Karpas-422 (cell line): ENCODE measurements at regions not wholly inside any gene's neighbourhood (a gene's known extent, or its start where the extent isn't known, plus 50 kb on each side); places are given as distances from the start of the nearest gene placed in this dataset.
"Not testable (repeated sequence)": the region's sequence is repeated elsewhere in the genome, so short reads cannot be mapped to it uniquely, and the experiment has no call there.

ENCODE experiments used
- DNase-seq: peaks from one replicate; pipeline ENCODE4 v3.0.0-alpha.2; 2015
- H2AFZ ChIP-seq: fragments of 200-600 bp; sonication (generic); 2 replicates; pipeline ENCODE4 v1.6.1; 2014; ENCODE audit warnings: antibody characterized with exemption, low read length, mixed read lengths
- H3K27ac ChIP-seq: fragments of 200-600 bp; sonication (generic); 2 replicates; pipeline ENCODE4 v1.5.1; 2014; ENCODE audit warnings: mild to moderate bottlenecking, low read length, moderate library complexity
- H3K27me3 ChIP-seq: fragments of 200-600 bp; sonication (generic); 2 replicates; pipeline ENCODE4 v1.6.1; 2014; ENCODE audit warnings: low read length, mixed read lengths
- H3K36me3 ChIP-seq: fragments of 200-600 bp; sonication (generic); 2 replicates; pipeline ENCODE4 v1.6.1; 2014; ENCODE audit warnings: low read length, mixed read lengths; ENCODE audit not compliant: insufficient read depth
- H3K4me1 ChIP-seq: fragments of 200-600 bp; sonication (generic); 2 replicates; pipeline ENCODE4 v1.6.1; 2014; ENCODE audit warnings: mild to moderate bottlenecking, low read length, mixed read lengths
- H3K4me2 ChIP-seq: fragments of 200-600 bp; sonication (generic); 2 replicates; pipeline ENCODE4 v1.6.1; 2014; ENCODE audit warnings: low read length, low read depth, mild to moderate bottlenecking; ENCODE audit not compliant: poor library complexity, severe bottlenecking
- H3K4me3 ChIP-seq: fragments of 200-600 bp; sonication (generic); 2 replicates; pipeline ENCODE4 v1.5.1; 2014; ENCODE audit warnings: mild to moderate bottlenecking, antibody characterized with exemption, low read length, mixed read lengths
- H3K79me2 ChIP-seq: fragments of 200-600 bp; sonication (generic); 2 replicates; pipeline ENCODE4 v1.6.1; 2014; ENCODE audit warnings: mild to moderate bottlenecking, low read length, mixed read lengths
- H3K9ac ChIP-seq: fragments of 200-600 bp; sonication (generic); 2 replicates; pipeline ENCODE4 v1.6.0; 2014; ENCODE audit warnings: low read length
- H3K9me2 ChIP-seq: fragments of 200-600 bp; sonication (generic), shearing (Covaris generic); replicated peaks from 2 replicates; pipeline ENCODE4 v1.6.0; 2014; ENCODE audit warnings: mild to moderate bottlenecking, low read length, moderate library complexity; ENCODE audit not compliant: insufficient read depth
- H3K9me3 ChIP-seq: fragments of 300-700, 200-600 bp; sonication (generic); 2 replicates; pipeline ENCODE4 v1.6.1; 2014; ENCODE audit warnings: low read length, mixed read lengths
- H4K20me1 ChIP-seq: fragments of 200-600 bp; sonication (generic); 2 replicates; pipeline ENCODE4 v1.6.1; 2014; ENCODE audit warnings: mild to moderate bottlenecking, antibody characterized with exemption, low read length, low read depth; ENCODE audit not compliant: insufficient read depth

GRCh38 chr4:152185786-152186550 is 349.9 kb downstream of the FBXW7 start:
- H3K79me2 ChIP-seq = no peaks in the 10 kb centered on the region
- no peak overlapping the region for H3K27ac ChIP-seq
- H2AFZ ChIP-seq = no peak overlapping the region
- no peaks in the 10 kb centered on the region for H3K27me3 ChIP-seq
- H3K9ac ChIP-seq = no peak overlapping the region
- DNase-seq = no peak
- no peaks in the 10 kb centered on the region for H3K9me2 ChIP-seq
- H3K9me3 ChIP-seq = no peaks in the 10 kb centered on the region
- H4K20me1 ChIP-seq = no peaks in the 10 kb centered on the region
- no peak overlapping the region for H3K4me2 ChIP-seq
- no peak overlapping the region for H3K4me3 ChIP-seq
- H3K4me1 ChIP-seq = no peaks in the 10 kb centered on the region
- no peaks in the 10 kb centered on the region for H3K36me3 ChIP-seq

- no peak overlapping the region for H2AFZ ChIP-seq
These were observed 354.7 kb downstream of the FBXW7 start for GRCh38 chr4:152181150-152181549.

GRCh38 chr4:152180369-152180768 is 355.5 kb downstream of the FBXW7 start:
- Histone ChIP-seq H3K4me3 (no peak overlapping the region), H3K9me3 (no peaks in the 10 kb centered on the region), H3K79me2 (no peaks in the 10 kb centered on the region), H3K27ac (no peak overlapping the region), H3K9me2 (no peaks in the 10 kb centered on the region), H3K36me3 (no peaks in the 10 kb centered on the region), H3K4me2 (no peak overlapping the region), H2AFZ (no peak overlapping the region), H3K27me3 (no peaks in the 10 kb centered on the region), H3K9ac (no peak overlapping the region), H3K4me1 (peaks cover 7% of the 10 kb centered on the region), H4K20me1 (no peaks in the 10 kb centered on the region)
- no peak for DNase-seq

More at GRCh38 chr4:152181150-152181549, 354.7 kb downstream of the FBXW7 start:
- Histone ChIP-seq H3K9me3 (no peaks in the 10 kb centered on the region), H3K27me3 (no peaks in the 10 kb centered on the region), H3K9me2 (no peaks in the 10 kb centered on the region), H3K27ac (no peak overlapping the region), H3K4me3 (no peak overlapping the region), H3K4me1 (no peaks in the 10 kb centered on the region), H3K36me3 (no peaks in the 10 kb centered on the region), H3K79me2 (no peaks in the 10 kb centered on the region), H3K4me2 (no peak overlapping the region), H3K9ac (no peak overlapping the region), H4K20me1 (no peaks in the 10 kb centered on the region)
- no peak for DNase-seq

- not testable (repeated sequence) for H3K4me2 ChIP-seq, H3K79me2 ChIP-seq, H3K36me3 ChIP-seq, DNase-seq, H2AFZ ChIP-seq, H4K20me1 ChIP-seq, H3K27ac ChIP-seq, H3K4me1 ChIP-seq, H3K9me2 ChIP-seq, H3K4me3 ChIP-seq, H3K27me3 ChIP-seq, H3K9ac ChIP-seq, H3K9me3 ChIP-seq
These were observed 358.4 kb downstream of the FBXW7 start for GRCh38 chr4:152177538-152177937.

GRCh38 chr4:152176627-152177214 is 359.2 kb downstream of the FBXW7 start:
- DNase-seq = no peak
- H3K4me2 ChIP-seq = no peak overlapping the region
- no peaks in the 10 kb centered on the region for H3K36me3 ChIP-seq
- H3K9ac ChIP-seq = no peak overlapping the region
- H3K9me2 ChIP-seq = no peaks in the 10 kb centered on the region
- no peak overlapping the region for H3K4me3 ChIP-seq
- no peak overlapping the region for H2AFZ ChIP-seq
- H3K9me3 ChIP-seq = no peaks in the 10 kb centered on the region
- no peaks in the 10 kb centered on the region for H3K79me2 ChIP-seq
- no peaks in the 10 kb centered on the region; the same call in 1 of the 2 replicates for H3K27me3 ChIP-seq
- no peaks in the 10 kb centered on the region for H4K20me1 ChIP-seq
- H3K27ac ChIP-seq = no peak overlapping the region
- H3K4me1 ChIP-seq = peaks cover 12% of the 10 kb centered on the region

- Histone ChIP-seq H3K36me3 (no peaks in the 10 kb centered on the region), H3K79me2 (no peaks in the 10 kb centered on the region), H2AFZ (no peak overlapping the region), H3K9me3 (no peaks in the 10 kb centered on the region), H3K4me3 (no peak overlapping the region), H3K4me2 (no peak overlapping the region), H3K9me2 (no peaks in the 10 kb centered on the region), H3K27me3 (no peaks in the 10 kb centered on the region; the same call in 1 of the 2 replicates), H3K4me1 (peaks cover 18% of the 10 kb centered on the region), H3K27ac (no peak overlapping the region), H3K9ac (no peak overlapping the region), H4K20me1 (no peaks in the 10 kb centered on the region)
- DNase-seq = no peak
These were observed 360.3 kb downstream of the FBXW7 start for GRCh38 chr4:152175586-152175985.

- no peak overlapping the region for H3K4me2 ChIP-seq
- H3K36me3 ChIP-seq = no peaks in the 10 kb centered on the region
- no peak overlapping the region for H2AFZ ChIP-seq
- DNase-seq = no peak
- no peaks in the 10 kb centered on the region for H3K9me2 ChIP-seq
- H3K4me1 ChIP-seq = peaks cover 18% of the 10 kb centered on the region
- H3K79me2 ChIP-seq = no peaks in the 10 kb centered on the region
- no peaks in the 10 kb centered on the region; the same call in 1 of the 2 replicates for H3K27me3 ChIP-seq
- no peak overlapping the region for H3K9ac ChIP-seq
- no peaks in the 10 kb centered on the region for H3K9me3 ChIP-seq
- H4K20me1 ChIP-seq = no peaks in the 10 kb centered on the region
- no peak overlapping the region for H3K4me3 ChIP-seq
- H3K27ac ChIP-seq = no peak overlapping the region
These were observed 363.7 kb downstream of the FBXW7 start for GRCh38 chr4:152172146-152172545.

- H4K20me1 ChIP-seq = no peaks in the 10 kb centered on the region
- no peaks in the 10 kb centered on the region for H3K9me2 ChIP-seq
- no peaks in the 10 kb centered on the region for H3K79me2 ChIP-seq
- H3K9ac ChIP-seq = no peak overlapping the region
- peaks cover 18% of the 10 kb centered on the region for H3K4me1 ChIP-seq
- H3K9me3 ChIP-seq = no peaks in the 10 kb centered on the region
- no peak overlapping the region for H3K4me3 ChIP-seq
- no peak overlapping the region for H3K4me2 ChIP-seq
- no peaks in the 10 kb centered on the region; the same call in 1 of the 2 replicates for H3K27me3 ChIP-seq
- DNase-seq = no peak
- no peaks in the 10 kb centered on the region for H3K36me3 ChIP-seq
- no peak overlapping the region for H2AFZ ChIP-seq
- no peak overlapping the region for H3K27ac ChIP-seq
These were observed 364.3 kb downstream of the FBXW7 start for GRCh38 chr4:152171556-152171955.
